HG02943 (cell line): ENCODE measurements at regions not wholly inside any gene's neighbourhood (a gene's known extent, or its start where the extent isn't known, plus 50 kb on each side); places are given as distances from the start of the nearest gene placed in this dataset.

Experiments
- ATAC-seq: cut with Tn5 transposase; IDR thresholded peaks from one replicate; pipeline ENCODE4 v1.9.1; 2021; ENCODE audit warnings: mild to moderate bottlenecking, low read depth, moderate library complexity; ENCODE audit not compliant: unreplicated experiment

DNA sequence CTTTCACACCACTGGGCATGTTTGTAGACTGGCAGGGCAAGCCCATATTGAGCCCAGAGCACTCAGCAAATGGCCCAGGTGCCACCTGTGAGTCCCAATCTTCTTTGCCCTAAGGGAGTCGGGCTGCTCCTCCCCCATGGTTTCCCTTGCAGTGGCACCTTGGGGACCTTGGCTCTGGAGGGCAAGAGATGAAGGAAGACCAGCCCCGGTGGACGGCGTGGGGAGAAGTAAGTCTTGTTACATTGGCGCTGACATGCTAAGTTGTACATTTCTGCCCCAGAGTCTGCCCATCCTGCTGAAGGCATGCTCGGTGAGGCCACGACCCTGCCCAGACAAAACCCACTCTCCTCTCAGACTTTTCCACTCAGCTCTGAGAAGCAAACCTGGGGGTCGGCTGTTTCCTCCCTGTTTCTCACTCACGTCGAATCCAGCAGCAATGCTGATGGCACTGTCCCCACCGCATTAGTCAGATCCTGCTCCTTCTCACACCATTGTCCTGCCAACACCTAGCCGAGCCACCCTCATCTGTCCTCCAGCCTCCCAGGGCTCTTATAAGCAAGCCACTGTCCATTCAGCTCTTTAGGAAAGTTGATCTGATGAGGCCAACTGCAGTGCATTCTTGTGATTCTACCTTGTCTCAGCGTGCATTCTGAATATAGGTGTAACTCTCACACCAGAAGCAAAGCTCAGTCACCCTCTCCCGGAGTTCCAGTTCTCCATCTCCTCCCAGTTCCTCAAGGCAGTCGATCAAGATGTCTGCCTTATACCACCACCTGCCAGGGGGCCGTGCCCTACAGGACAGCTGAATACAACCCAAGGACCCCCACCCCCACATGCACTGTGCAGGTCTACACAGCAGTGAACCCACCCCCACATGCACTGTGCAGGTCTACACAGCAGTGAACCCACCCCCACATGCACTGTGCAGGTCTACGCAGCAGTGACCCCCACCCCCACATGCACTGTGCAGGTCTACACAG is 827.1 kb downstream of the TBC1D22A start:
- no peak for ATAC-seq

GRCh38 chr22:47588578-47588960 is 826.1 kb downstream of the TBC1D22A start:
- no peak for ATAC-seq

GRCh38 chr22:47587861-47588577 is 825.6 kb downstream of the TBC1D22A start:
- ATAC-seq: no peak

DNA sequence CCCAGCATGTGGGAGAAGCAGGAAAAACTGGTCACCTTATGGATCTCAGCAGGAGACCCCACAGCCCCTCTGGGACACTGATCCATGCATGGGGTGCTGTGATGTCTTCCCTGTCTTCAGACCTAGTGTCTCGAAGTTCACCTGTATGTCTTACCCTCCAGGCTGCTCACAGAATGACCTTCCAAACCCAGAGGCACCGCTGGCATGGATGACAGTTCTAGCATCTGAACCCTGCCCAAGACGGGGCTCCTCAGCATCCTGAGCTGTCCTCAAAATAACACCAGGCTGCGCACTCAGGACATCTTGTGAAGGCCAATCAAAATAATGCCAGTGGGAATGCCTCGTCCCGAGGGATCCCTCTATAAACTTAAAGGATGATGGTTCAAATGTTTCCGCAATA is 824.9 kb downstream of the TBC1D22A start:
- no peak for ATAC-seq

GRCh38 chr22:47586946-47587345 is 824.5 kb downstream of the TBC1D22A start:
- no peak for ATAC-seq

- no peak for ATAC-seq
These were observed 823.6 kb downstream of the TBC1D22A start for GRCh38 chr22:47586038-47586437.

GRCh38 chr22:47583959-47584562 is 821.6 kb downstream of the TBC1D22A start:
- ATAC-seq: no peak

GRCh38 chr22:47582067-47582466 is 819.6 kb downstream of the TBC1D22A start:
- ATAC-seq: no peak

GRCh38 chr22:47580121-47580520 is 817.7 kb downstream of the TBC1D22A start:
- no peak for ATAC-seq

- no peak for ATAC-seq
These were observed 814.5 kb downstream of the TBC1D22A start for GRCh38 chr22:47576908-47577307.

- ATAC-seq: no peak
These were observed 812.8 kb downstream of the TBC1D22A start for GRCh38 chr22:47575291-47575690.

- no peak for ATAC-seq
These were observed 812.1 kb downstream of the TBC1D22A start for GRCh38 chr22:47574556-47574955.

DNA sequence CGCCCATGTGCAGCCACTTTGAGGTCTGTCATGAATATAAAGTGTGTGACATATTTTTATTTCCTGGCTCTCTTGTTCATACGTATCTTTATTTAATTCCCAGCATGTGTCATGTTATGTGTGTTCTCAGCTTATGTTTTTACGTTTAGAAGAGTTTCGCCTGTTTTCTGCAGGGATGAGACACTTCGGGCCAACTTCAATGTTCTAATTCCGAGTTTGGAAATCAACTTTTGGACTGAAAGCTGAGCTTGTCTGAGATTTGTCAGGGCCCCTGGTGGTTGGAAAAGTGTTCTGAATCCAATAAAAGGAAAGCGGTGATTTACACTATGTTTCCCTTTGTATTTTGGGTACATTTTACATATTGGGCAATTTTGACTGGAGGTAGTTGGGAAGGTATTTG is 810.7 kb downstream of the TBC1D22A start:
- ATAC-seq: no peak

DNA sequence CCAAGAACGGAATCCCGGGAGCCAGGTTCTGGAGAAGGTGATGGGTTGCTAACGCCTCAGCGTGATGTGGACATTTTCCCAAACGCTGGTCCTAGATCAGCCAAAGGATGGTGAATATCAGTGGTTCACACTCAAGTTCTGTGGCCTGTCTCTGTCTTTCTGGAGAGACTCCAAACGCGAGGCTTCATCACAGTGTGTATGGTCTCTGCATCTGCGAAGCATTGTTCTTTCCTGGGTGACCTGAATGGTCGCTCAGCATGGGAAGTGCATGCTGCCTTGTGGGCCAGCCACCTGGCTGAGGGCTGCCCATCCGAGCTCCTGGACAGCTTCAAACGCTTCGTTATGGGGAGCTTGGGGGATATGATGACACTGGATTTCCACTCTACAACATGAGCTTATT is 810.0 kb downstream of the TBC1D22A start:
- ATAC-seq: no peak

DNA sequence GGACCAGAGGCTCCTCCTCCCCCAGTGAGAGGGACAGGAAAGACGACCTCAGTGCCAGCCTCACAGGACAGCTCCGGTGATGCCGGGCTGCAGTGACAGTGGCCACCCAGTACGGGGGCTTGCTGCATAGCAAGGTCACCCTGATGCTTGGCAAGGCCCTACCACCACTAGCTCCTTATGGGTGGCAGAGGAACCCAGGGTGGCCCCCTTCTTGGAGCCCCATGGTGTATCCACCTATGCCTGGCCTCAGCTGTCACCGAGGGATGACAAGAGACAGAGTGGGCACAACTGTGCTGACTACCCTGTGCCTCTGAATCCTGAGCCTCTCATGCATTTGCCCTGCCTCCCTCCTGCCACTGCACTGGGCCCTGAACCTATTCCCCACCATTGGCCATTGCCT is 809.2 kb downstream of the TBC1D22A start:
- no peak for ATAC-seq

- ATAC-seq: no peak
These were observed 808.4 kb downstream of the TBC1D22A start for GRCh38 chr22:47570851-47571250.

- no peak for ATAC-seq
These were observed 807.8 kb downstream of the TBC1D22A start for GRCh38 chr22:47570300-47570685.

DNA sequence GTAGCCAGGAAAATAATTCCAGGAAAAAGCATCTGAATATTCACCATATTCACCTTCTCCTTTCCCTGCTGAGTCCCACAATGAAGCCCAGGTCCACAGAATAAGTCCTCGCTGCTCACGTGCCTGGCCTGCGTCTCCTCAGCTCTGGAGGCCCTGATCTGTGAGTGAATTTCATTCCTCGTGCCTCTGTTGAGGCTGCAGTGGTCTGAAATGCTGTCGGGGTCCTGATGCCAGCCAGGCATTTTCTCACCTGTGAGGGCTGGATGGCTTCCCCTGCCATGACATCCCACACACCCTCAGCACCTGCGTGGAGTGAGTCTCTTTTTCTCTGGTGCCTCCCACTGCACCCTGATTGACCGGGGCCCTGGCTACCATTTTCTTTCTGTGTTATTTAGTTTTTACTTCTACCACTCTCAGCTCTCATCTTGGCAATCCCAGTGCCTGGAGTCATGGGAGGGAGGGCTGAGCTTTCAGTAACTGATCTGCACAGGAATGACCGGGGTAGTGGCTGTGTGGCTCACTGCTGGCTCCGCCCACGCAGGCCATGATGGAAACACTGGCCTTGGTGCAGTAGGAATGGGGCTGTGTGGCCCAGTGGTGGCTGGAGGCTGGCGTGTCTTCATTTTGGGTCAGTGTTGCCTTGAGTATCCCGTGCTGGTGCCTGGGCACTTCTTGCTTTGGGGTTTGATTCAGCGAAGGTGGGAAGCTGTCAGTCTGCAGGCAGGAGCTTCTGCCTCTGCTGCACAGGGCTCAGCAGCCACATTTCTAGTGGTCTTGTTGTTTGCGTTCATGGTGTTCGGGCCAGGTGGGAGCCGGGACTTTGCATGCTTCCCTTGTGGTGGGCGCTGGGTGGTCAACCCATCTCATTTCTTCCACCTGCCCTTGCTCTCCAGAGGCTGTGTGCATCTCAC is 807.2 kb downstream of the TBC1D22A start:
- ATAC-seq: no peak

GRCh38 chr22:47568700-47569099 is 806.2 kb downstream of the TBC1D22A start:
- ATAC-seq: no peak
